ENCODE measurements at regions not wholly inside any gene's neighbourhood (a gene's known extent, or its start where the extent isn't known, plus 50 kb on each side); places are given as distances from the start of the nearest gene placed in this dataset.

DNA sequence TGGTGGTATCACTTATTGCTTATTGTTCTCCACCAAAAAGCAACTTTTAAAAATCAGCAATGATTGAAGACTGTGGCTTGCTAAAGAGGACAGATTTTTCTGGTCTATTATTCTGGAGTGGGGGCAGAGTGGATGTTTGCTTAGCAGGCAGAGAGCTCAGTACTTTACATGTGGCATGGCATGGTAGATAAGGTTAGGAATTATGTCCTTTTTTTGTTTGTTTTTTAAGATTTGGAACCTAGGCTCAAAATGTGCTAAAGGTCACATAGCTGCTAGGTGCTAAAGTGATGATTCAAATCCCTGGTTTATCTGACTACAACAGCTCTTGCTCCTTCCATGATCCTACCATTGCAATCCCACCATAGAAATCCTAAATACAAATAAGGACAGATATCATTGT, 331.0 kb upstream of the ADAMTS9 start:
- TF ChIP-seq, protein P1, sequence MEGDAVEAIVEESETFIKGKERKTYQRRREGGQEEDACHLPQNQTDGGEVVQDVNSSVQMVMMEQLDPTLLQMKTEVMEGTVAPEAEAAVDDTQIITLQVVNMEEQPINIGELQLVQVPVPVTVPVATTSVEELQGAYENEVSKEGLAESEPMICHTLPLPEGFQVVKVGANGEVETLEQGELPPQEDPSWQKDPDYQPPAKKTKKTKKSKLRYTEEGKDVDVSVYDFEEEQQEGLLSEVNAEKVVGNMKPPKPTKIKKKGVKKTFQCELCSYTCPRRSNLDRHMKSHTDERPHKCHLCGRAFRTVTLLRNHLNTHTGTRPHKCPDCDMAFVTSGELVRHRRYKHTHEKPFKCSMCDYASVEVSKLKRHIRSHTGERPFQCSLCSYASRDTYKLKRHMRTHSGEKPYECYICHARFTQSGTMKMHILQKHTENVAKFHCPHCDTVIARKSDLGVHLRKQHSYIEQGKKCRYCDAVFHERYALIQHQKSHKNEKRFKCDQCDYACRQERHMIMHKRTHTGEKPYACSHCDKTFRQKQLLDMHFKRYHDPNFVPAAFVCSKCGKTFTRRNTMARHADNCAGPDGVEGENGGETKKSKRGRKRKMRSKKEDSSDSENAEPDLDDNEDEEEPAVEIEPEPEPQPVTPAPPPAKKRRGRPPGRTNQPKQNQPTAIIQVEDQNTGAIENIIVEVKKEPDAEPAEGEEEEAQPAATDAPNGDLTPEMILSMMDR (IDR thresholded peaks at IDR 0.05) = no peak
- TF ChIP-seq POLR2A (IDR thresholded peaks at IDR 0.05) (no peak), EP300 (IDR thresholded peaks at IDR 0.05) (no peak)

All from ovary (tissue), 3 donors.